ENCODE measurements at regions not wholly inside any gene's neighbourhood (a gene's known extent, or its start where the extent isn't known, plus 50 kb on each side); places are given as distances from the start of the nearest gene placed in this dataset.

- no peak for FAIRE-seq
Measured at GRCh38 chr10:10777723-10778122, 239.9 kb upstream of the CELF2 start.

GRCh38 chr10:10778959-10779358 is 238.7 kb upstream of the CELF2 start:
- FAIRE-seq: no peak

More at GRCh38 chr10:10777723-10778122, 239.9 kb upstream of the CELF2 start:
- no peak for DNase-seq (ENCODE audit: extremely low spot score, insufficient read length, low read depth)

GRCh38 chr10:10779511-10779910 is 238.2 kb upstream of the CELF2 start:
- DNase-seq (ENCODE audit: extremely low spot score, insufficient read length, low read depth) (no peak), FAIRE-seq (no peak)

More at GRCh38 chr10:10778959-10779358, 238.7 kb upstream of the CELF2 start:
- no peak for DNase-seq (ENCODE audit: extremely low spot score, insufficient read length, low read depth)

GRCh38 chr10:10780746-10781145 is 236.9 kb upstream of the CELF2 start:
- FAIRE-seq (no peak), DNase-seq (ENCODE audit: extremely low spot score, insufficient read length, low read depth) (no peak)

GRCh38 chr10:10782603-10783002 is 235.1 kb upstream of the CELF2 start:
- no peak for DNase-seq (ENCODE audit: extremely low spot score, insufficient read length, low read depth)
- FAIRE-seq: no peak

- DNase-seq (ENCODE audit: extremely low spot score, insufficient read length, low read depth): no peak
- no peak for FAIRE-seq
Measured at GRCh38 chr10:10785627-10786026, 232.0 kb upstream of the CELF2 start.

GRCh38 chr10:10786109-10787090 is 231.3 kb upstream of the CELF2 start:
- FAIRE-seq (no peak), DNase-seq (ENCODE audit: extremely low spot score, insufficient read length, low read depth) (no peak)

GRCh38 chr10:10787586-10787985 is 230.1 kb upstream of the CELF2 start:
- FAIRE-seq: no peak
- no peak for DNase-seq (ENCODE audit: extremely low spot score, insufficient read length, low read depth)

- DNase-seq (ENCODE audit: extremely low spot score, insufficient read length, low read depth) (no peak), FAIRE-seq (no peak)
Measured at GRCh38 chr10:10788761-10789160, 228.9 kb upstream of the CELF2 start.

- no peak for DNase-seq (ENCODE audit: extremely low spot score, insufficient read length, low read depth)
- FAIRE-seq: no peak
Measured at GRCh38 chr10:10791869-10792268, 225.8 kb upstream of the CELF2 start.

GRCh38 chr10:10792681-10793080 is 225.0 kb upstream of the CELF2 start:
- FAIRE-seq: no peak
- DNase-seq (ENCODE audit: extremely low spot score, insufficient read length, low read depth): no peak

- no peak for FAIRE-seq
- no peak for DNase-seq (ENCODE audit: extremely low spot score, insufficient read length, low read depth)
Measured at GRCh38 chr10:10794046-10794445, 223.6 kb upstream of the CELF2 start.

- DNase-seq (ENCODE audit: extremely low spot score, insufficient read length, low read depth) (no peak), FAIRE-seq (no peak)
Measured at GRCh38 chr10:10794791-10795191, 222.9 kb upstream of the CELF2 start.

- no peak for FAIRE-seq
- no peak for DNase-seq (ENCODE audit: extremely low spot score, insufficient read length, low read depth)
Measured at GRCh38 chr10:10796061-10796773, 221.5 kb upstream of the CELF2 start.

GRCh38 chr10:10796774-10797415 is 220.8 kb upstream of the CELF2 start:
- FAIRE-seq: no peak
- DNase-seq (ENCODE audit: extremely low spot score, insufficient read length, low read depth): no peak

- FAIRE-seq: no peak
Measured at GRCh38 chr10:10797513-10797912, 220.2 kb upstream of the CELF2 start.

GRCh38 chr10:10798102-10798863 is 219.4 kb upstream of the CELF2 start:
- no peak for FAIRE-seq
- DNase-seq (ENCODE audit: extremely low spot score, insufficient read length, low read depth): no peak

More at GRCh38 chr10:10797513-10797912, 220.2 kb upstream of the CELF2 start:
- no peak for DNase-seq (ENCODE audit: extremely low spot score, insufficient read length, low read depth)

GRCh38 chr10:10798864-10799192 is 218.8 kb upstream of the CELF2 start:
- FAIRE-seq (no peak), DNase-seq (ENCODE audit: extremely low spot score, insufficient read length, low read depth) (no peak)

GRCh38 chr10:10800961-10801360 is 216.7 kb upstream of the CELF2 start:
- DNase-seq (ENCODE audit: extremely low spot score, insufficient read length, low read depth) (no peak), FAIRE-seq (no peak)

GRCh38 chr10:10803278-10803677 is 214.4 kb upstream of the CELF2 start:
- no peak for DNase-seq (ENCODE audit: extremely low spot score, insufficient read length, low read depth)
- no peak for FAIRE-seq

All from GM18507 (cell line).